ENCODE measurements at regions not wholly inside any gene's neighbourhood (a gene's known extent, or its start where the extent isn't known, plus 50 kb on each side); places are given as distances from the start of the nearest gene placed in this dataset.

GRCh38 chr13:79910875-79911540, 429.9 kb downstream of the SPRY2 start:
- WGBS = 83% methylated on average over 5 of the region's 5 CpGs
- Histone ChIP-seq H3K4me3 (ENCODE audit: low read depth in 1 of 3, low read length in 3 of 3) (no peak overlapping the region), H3K36me3 (ENCODE audit: control insufficient read depth in 4 of 4, insufficient read depth in 3 of 4, low read depth in 1 of 4, low read length in 3 of 4) (no peaks in the 10 kb centered on the region), H3K27ac (ENCODE audit: low read depth in 1 of 2, low read length in 2 of 2) (no peak overlapping the region), H3K4me1 (ENCODE audit: control insufficient read depth in 4 of 4, insufficient read depth in 4 of 4, low read length in 3 of 4) (peaks cover 0 to 2% (median 0%) of the 10 kb centered on the region in 4 donors), H3K27me3 (ENCODE audit: control insufficient read depth in 4 of 4, insufficient read depth in 4 of 4, low read length in 3 of 4) (peaks cover 0 to 2% (median 0%) of the 10 kb centered on the region in 4 donors), H3K9me3 (ENCODE audit: control insufficient read depth in 4 of 4, low read length in 3 of 4) (no peaks in the 10 kb centered on the region), H3K9ac (ENCODE audit: low read depth in 1 of 2, low read length in 2 of 2) (no peak overlapping the region)
- DNase-seq (ENCODE audit: low spot score) = no peak
- TF ChIP-seq YY1 (IDR thresholded peaks at IDR 0.05) (no peak), TAF1 (conservative IDR thresholded peaks at IDR 0.05) (no peak), RAD21 (IDR thresholded peaks at IDR 0.05) (no peak), GABPA (IDR thresholded peaks at IDR 0.05 in 1 of 2, conservative IDR thresholded peaks at IDR 0.05 in 1 of 2) (no peak), FOXA2 (IDR thresholded peaks at IDR 0.05) (no peak), HNF4A (conservative IDR thresholded peaks at IDR 0.05) (no peak), EGR1 (IDR thresholded peaks at IDR 0.05; ENCODE audit: low read depth in 2 of 2) (no peak), JUND (IDR thresholded peaks at IDR 0.05) (no peak), MAX (IDR thresholded peaks at IDR 0.05) (no peak), SP1 (IDR thresholded peaks at IDR 0.05) (no peak), RXRA (IDR thresholded peaks at IDR 0.05) (no peak), CTCF (IDR thresholded peaks at IDR 0.05; ENCODE audit: low read depth, low read length, missing input control) (no peak), FOXA1 (IDR thresholded peaks at IDR 0.05) (no peak), NR2F2 (IDR thresholded peaks at IDR 0.05) (no peak), HNF4G (IDR thresholded peaks at IDR 0.05) (no peak)
- TF ChIP-seq, protein P1, sequence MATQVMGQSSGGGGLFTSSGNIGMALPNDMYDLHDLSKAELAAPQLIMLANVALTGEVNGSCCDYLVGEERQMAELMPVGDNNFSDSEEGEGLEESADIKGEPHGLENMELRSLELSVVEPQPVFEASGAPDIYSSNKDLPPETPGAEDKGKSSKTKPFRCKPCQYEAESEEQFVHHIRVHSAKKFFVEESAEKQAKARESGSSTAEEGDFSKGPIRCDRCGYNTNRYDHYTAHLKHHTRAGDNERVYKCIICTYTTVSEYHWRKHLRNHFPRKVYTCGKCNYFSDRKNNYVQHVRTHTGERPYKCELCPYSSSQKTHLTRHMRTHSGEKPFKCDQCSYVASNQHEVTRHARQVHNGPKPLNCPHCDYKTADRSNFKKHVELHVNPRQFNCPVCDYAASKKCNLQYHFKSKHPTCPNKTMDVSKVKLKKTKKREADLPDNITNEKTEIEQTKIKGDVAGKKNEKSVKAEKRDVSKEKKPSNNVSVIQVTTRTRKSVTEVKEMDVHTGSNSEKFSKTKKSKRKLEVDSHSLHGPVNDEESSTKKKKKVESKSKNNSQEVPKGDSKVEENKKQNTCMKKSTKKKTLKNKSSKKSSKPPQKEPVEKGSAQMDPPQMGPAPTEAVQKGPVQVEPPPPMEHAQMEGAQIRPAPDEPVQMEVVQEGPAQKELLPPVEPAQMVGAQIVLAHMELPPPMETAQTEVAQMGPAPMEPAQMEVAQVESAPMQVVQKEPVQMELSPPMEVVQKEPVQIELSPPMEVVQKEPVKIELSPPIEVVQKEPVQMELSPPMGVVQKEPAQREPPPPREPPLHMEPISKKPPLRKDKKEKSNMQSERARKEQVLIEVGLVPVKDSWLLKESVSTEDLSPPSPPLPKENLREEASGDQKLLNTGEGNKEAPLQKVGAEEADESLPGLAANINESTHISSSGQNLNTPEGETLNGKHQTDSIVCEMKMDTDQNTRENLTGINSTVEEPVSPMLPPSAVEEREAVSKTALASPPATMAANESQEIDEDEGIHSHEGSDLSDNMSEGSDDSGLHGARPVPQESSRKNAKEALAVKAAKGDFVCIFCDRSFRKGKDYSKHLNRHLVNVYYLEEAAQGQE (IDR thresholded peaks at IDR 0.05) = no peak
- TF ChIP-seq, protein P2, sequence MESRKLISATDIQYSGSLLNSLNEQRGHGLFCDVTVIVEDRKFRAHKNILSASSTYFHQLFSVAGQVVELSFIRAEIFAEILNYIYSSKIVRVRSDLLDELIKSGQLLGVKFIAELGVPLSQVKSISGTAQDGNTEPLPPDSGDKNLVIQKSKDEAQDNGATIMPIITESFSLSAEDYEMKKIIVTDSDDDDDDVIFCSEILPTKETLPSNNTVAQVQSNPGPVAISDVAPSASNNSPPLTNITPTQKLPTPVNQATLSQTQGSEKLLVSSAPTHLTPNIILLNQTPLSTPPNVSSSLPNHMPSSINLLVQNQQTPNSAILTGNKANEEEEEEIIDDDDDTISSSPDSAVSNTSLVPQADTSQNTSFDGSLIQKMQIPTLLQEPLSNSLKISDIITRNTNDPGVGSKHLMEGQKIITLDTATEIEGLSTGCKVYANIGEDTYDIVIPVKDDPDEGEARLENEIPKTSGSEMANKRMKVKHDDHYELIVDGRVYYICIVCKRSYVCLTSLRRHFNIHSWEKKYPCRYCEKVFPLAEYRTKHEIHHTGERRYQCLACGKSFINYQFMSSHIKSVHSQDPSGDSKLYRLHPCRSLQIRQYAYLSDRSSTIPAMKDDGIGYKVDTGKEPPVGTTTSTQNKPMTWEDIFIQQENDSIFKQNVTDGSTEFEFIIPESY (IDR thresholded peaks at IDR 0.05) = no peak
- TF ChIP-seq, protein P3, sequence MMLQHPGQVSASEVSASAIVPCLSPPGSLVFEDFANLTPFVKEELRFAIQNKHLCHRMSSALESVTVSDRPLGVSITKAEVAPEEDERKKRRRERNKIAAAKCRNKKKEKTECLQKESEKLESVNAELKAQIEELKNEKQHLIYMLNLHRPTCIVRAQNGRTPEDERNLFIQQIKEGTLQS (IDR thresholded peaks at IDR 0.05) = no peak

Data from liver (tissue), 8 donors.